ENCODE measurements at regions not wholly inside any gene's neighbourhood (a gene's known extent, or its start where the extent isn't known, plus 50 kb on each side); places are given as distances from the start of the nearest gene placed in this dataset.
"Not testable (repeated sequence)": the region's sequence is repeated elsewhere in the genome, so short reads cannot be mapped to it uniquely, and the experiment has no call there.

DNA sequence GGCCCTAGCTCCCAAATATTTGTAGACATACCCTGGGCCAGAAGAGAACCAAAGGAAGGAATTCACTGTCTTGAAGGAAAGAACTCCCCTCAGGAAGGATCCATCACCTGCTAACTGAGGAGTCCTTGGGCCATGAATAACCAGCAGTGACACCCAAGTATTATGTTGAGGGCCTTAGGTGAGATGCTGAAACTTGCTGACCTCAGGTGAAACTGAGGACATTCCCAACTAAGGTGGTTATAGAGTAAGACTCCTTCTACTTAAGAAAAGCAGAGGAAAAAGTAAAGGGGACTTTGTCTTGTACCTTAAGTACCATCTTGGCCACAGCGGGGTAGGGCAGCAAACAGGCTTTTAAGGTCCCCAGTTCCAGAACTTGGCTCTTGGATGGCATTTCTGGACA lies 491.7 kb downstream of the C6orf118 start:
- no peak for DNase-seq

DNA sequence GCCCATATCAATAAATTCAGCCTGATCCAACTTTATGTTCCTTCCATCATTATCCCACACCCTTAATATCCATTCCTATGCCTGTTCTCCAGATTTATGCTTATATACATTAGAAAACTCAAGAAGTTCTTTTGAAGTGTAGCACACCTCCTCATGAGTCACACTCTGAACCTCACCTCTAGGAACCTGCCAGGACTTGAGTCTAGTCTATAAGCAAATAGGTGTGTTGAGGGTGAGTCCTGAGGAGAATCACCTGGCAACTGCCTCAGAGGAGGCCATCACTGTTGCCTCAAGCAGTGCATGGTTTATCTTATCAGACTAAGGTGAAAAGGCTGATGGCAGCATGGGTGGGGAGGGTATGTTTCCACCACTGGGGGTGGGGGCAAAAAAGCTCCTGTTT lies 496.7 kb downstream of the C6orf118 start:
- DNase-seq = no peak

DNA sequence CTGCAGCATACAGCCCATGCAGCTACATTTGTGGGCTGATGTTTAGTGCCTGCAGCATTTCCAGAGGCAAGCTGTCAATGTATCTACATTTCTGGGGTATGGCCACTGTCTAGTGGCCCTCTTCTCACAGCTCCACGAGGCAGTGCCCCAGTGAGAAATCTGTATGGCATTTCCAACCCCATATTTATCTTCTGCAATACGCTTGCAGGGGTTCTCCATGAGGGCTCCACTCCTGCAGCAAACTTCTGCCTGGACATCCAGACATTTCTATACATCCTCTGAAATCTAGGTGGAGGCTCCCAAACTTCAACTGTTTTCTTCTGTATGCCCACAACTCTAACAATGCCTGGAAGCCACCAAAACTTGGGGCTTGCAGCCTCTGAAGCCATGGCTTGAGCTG lies 502.3 kb downstream of the C6orf118 start:
- DNase-seq = no peak

DNA sequence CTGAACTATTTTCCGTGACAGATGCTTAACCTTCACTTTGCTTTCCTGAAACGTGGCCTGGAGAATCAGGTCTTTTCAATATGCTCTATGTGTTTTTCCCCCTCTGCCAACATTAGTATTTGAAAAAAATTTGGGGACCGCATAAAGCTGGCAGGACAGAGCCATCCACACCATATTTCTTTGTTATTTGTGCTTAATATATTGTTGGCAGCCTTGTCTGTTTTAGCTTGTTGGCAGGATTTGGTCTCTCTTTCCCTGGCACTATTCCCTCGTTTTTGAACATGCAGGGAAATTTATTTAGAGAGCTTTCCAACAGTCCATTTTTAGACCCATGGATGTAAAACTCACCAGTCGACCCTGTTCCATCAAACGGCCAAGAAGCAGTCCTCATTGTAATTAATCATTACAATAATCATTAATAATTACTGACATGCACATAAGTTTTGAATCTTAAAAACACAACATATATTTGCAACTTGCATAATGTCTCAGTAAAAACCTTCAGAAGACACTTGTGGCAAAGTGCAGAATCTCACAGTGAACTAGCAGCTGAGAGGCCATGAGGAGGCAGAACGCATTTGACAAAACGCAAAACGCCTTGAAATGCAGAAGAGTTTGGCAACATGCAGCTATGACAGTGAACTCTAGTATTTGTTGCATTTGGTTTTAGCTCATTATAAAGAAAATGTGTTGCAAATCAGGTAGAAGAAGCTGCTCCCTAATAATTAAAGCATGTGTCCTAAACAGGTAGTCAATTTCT lies 514.2 kb downstream of the C6orf118 start:
- no peak for DNase-seq

DNA sequence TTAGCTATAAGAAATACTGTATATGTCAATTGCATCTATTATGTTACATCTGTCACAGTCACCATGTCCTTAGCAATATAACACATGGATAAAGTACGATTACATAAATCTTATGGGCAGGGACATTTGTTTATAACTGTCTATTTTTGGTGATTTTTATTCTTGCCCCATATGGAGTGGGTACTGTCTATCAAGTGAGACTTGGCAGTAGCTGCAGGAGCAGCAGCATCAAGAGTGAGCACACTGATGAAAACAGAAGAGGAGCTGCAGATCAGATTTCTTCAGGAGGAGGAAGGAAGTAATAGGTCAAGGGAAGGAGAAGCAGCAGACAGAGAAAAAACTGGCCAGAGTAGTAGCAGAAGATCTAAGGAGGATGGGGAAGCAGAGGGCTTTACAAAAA lies 516.7 kb downstream of the C6orf118 start:
- DNase-seq = no peak

DNA sequence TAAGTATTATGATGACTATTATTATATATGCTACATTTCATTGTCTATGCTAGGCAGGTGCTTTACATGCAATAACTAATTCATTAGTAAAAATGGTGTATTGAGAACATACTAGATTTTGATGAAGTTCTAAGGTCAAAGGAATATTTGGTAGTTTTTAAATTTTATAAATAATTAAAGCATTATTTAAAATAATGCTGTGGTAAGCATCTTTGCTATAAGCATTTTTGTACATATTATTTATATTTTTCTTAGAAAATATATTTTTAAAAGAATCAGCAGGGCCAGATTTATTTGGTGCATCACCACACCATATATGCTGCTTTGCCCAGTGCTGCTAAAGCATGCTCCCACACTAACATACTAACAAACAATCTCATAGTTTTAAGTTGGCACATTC lies 517.9 kb downstream of the C6orf118 start:
- no peak for DNase-seq

DNA sequence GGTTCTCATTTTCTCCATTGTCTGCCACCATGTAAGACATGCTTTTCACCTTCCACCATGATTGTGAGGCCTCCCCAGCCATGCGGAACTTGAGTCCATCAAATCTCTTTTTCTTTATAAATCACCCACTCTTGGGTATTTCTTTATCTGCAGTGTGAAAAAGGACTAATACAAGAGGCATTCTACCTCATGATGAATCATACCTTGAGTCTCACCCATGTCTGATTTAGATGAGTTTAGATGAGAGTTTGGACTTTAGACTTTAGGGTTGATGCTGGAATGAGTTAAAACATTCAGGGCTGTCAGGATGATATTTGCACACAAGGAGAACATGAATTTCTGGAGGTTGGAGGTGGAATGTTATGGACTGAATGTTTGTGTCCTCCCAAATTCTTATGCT lies 545.6 kb downstream of the C6orf118 start:
- no peak for DNase-seq

DNA sequence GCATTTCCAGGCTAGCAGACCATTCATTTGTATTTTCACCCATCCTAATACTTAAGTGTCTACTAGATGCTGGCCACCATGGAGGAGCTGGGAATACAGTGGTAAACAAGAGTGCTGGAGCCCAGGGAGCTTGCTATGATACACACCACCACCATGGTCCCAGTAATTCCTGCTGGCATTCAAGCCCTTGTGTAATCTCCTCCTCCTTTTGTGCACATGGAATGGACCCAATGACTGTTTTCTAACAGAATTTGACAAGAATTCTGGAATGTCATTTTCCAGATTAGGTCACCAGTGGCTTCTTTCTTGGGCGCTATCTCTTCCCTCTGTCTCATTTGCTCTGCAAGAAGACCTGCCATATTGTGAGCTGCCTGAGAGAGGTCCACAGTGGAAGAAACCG lies 552.0 kb downstream of the C6orf118 start:
- no peak for DNase-seq

DNA sequence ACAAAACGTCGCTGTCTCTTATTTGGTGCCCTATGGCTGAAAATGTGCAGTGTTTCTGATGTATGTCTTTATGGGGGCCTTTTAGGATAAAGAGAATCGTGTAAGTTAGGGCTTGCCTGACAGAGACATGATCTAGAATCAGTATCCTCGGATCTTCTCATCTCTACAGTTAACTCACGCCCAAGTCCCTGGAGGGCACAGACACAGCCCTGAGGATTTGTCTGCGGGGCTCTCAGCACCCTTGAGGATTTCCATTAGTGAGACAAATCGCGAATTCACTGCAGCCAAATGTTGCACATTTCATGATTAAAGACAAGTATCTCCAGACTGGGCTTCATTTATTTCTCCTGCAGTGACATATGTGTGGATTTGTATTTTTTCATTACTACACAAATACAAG lies 552.7 kb downstream of the C6orf118 start:
- no peak for DNase-seq

DNA sequence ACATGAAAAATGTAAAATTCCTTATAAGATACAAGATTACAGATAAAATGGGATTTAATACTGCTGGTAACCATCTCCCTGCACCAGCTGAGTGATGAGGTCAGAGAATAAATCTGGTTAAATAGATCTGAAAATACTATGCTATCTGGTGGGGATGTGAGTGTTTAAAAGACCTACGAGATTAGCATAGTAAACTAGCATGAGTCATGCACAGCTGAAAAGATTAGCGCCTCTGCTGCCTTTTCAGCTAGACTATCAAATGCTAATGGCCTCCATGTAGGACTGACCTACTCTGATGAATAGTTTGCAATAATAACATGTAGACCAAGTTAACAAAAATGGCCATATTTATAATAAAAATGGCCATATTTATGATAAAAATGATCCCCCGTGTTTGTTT lies 553.3 kb downstream of the C6orf118 start:
- no peak for DNase-seq

DNA sequence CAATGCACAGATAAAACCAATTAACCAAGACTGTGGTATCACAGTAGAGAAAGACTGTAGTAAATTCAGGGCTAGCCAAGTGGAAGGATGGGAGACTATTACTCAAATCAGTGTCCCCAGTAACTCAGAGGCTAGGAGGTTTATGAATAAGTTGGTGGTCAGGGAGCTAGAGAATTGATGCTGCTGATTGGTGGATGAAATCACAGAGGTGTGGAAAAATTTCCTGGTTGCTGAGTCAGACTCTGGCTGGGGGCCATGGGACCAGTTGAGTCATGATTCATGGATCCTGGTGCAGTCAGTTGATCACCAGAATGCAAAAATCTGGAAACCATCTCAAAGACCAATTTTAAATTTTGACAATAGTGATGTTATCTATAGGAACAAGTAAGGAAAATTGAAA lies 555.9 kb downstream of the C6orf118 start:
- no peak for DNase-seq

DNA sequence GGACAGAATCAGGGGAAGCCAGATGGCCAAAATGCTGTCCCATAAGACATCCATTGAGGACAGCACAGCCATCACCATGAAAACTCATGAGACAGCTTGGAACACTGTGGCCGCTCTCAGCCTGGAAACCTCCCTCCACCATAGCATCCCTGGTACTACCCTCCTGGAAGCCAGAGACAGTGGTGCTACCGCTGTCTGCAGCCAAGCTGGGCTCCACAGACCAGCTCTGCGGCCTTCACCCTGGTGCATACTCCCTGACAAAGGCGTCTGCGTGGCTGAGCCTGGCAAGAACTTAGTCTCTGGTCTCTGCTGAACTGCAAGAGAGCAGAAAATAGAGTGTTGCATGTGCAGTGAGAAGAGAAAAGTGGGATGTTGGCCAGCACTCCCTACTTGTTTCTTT lies 558.0 kb downstream of the C6orf118 start:
- DNase-seq = no peak

DNA sequence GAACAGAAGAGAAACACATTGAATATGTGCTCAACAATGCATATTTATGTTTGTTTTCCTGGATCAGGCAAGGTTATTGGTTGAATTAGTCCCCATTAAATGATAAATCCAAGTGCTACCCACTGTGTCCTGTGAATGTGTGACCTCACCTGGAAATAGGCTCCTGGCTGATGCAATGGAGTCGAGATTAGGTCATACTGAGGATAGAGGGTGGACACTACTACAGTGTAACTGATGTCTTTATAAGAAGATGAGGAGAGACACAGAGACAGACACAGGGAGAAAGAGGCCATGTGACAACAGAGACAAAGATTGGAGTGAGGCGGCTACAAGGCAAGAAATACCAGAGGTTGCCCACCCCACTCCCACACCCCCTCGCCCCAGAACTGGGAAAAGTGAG lies 559.3 kb downstream of the C6orf118 start:
- no peak for DNase-seq

DNA sequence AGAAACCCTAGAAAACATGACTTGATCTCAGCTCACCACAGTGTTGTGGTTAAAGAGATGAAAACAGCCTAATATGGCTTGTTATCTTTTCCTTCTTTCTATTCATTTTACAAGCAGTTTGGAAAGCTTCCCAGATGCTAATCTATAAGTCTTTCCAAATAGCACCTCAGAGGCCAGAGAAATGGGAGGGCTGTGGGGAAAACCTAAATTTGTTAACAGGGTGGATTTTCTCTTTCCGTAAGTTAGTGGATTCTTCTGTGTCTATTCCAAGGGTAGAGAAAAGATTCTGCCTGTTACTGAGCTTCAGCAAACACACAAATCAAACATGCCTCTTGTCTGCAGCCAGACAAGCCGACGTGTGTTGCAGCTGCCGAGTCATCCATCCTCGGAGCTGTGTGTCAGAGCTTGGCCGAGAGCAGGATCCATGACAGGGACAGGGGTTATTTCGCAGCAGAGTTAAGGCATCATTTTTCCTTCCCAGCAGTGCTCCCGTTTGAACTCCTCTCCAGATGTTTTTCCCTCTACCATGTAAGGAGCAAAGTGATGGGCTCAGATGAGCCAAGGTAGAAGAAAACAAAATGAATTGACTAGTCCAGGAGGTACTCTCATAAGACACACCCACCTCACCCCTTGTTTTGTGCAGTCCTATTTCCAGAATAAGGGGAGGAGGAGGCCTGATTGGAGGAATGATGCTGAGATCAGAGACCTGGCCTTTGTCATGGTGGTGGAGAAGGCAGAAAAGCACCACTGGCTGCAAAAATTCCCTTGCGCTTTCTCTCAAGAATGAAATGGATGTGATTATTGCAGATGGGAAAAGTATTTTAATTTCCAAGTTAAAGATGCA lies 560.0 kb downstream of the C6orf118 start:
- peak; percentile 43 for DNase-seq

DNA sequence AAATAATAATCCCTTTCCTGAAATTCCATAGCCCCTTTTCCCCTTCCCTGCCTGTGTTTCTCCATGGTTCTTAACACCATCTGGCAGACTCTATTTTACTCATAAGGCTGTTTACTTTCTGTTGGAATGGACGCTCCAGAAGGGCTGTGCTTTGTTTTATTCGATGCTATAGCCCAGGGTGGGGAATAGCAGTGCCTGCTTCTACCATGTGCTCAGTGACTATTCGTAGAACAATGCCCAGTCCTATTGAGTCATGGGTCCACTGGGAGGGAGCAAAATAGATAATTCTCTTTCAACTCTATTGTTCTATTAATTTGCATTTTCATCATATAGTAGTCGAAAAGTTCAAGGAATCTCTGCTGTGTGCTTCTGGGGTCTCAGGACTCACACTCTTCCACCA lies 565.1 kb downstream of the C6orf118 start:
- DNase-seq = no peak

DNA sequence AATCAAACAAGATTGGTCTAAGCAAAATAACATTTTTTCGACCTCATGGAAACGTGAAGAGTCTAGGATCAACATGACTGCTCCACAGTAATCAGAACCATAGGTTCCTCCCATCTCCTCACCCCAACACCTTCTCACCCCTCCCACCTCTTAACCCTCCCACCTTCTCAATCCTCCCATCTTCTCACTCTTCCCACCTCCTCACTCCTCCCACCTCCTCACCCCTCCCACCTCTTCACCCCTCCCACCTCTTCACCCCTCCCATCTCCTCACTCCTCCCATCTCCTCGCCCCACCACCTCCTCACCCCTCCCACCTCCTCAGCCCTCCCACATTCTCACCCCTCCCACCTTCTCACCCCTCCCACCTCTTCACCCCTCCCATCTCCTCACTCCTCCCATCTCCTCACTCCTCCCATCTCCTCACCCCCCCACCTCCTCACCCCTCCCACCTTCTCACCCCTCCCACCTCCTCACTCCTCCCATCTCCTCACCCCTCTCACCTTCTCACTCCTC lies 567.4 kb downstream of the C6orf118 start:
- no peak for DNase-seq

DNA sequence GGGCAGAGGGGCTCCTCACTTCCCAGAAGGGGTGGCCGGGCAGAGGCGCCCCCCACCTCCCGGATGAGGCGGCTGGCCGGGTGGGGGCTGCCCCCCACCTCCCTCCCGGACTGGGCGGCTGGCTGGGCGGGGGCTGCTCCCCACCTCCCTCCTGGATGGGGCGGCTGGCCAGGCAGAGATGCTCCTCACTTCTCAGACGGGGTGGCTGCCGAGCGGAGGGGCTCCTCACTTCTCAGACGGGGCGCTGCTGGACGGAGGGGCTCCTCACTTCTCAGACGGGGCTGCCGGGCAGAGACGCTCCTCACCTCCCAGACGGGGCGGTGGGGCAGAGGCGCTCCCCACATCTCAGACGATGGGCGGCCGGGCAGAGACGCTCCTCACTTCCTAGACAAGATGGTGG lies 573.3 kb downstream of the C6orf118 start:
- not testable (repeated sequence) for DNase-seq

DNA sequence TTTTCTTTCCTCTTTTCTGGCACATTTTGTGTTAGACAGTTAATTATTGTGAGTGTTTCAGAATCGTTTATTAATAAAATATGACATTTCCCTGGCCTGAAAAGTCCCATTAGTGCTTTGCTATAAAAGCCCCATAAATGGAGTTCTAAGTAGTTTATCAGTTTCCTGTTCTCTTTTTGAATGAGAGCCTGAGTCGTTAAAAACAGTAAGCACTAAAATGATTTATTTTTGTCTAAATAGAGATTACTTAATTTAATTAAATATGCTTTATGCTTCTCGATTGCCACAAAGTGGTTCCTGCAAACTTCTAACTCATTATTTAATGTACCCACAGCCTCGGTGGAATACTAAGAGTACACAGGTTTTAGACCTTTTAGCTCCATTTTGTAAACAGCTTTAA lies 577.9 kb downstream of the C6orf118 start:
- no peak for DNase-seq

DNA sequence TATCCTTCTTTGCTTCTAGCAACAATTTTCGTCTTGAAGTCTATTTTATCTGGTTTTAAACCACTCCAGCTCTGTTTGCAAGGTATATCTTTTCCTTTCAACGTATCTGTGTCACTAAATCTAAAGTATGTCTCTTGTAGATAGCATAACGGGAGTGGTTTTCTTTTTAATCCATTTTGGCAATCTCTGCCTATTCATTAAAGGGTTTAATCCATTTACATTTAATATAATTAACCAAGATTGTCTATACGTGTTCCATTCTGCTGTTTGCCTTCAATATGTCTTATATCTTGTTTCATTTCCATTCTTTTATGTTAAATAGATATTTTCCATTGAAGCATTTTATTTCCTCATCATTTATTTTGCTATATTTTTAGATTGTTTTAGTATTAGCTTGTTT lies 587.9 kb downstream of the C6orf118 start:
- DNase-seq = no peak

DNA sequence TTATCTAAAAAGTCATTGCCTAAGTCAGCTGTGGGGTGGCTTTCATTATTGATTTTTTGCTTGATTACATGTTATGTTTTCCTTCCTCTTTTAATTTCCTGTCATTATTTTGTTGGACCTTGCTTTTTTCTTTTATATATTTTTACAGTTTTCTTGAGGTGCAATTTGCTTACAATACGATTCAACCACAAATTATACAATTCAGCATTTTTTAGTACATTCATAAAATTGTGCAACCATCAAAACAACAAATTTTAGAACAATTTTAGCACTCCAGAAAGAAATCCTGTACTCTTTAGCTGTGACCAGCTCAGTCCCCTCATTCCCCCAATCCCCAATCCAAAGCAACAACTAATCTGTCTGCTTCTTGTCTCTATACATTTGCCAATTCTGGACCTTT lies 608.9 kb downstream of the C6orf118 start:
- DNase-seq = no peak

DNA sequence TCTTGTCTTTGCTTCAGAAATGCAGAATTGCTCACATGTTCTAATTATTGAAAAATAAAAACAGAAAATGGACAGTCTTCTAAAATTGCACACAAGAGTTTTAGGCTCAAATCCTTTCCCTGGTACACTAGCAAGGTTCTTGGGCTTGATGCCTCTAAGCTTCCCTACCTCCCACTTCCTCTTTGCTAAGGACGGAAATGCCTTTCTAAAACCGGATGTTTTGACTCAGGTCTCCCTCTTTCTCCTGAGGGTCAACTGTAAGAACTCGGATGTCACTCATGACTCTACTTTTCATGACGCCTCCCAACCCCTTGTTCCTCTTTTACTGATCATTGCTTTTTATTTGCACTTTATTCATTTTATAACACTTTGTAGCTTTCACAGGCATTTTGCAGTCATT lies 613.5 kb downstream of the C6orf118 start:
- DNase-seq = no peak

DNA sequence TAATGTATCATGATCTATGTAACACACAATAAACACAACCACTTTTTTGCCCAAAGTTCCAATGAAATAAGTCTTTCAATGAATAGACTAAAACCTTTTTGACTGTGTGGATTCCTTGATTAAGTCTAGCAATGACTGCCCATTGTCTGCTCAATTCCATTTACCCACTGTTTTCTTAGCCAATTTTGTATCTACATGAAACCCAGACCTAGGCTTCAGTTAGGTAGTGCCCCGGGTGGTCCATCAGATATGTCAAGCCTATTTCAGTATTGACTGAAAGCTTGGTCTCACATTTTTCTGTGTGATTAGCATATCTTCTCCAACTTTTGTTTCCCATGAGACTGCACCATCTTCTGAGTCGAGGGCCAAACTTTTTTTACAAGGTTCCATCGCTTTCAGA lies 615.0 kb downstream of the C6orf118 start:
- no peak for DNase-seq

DNA sequence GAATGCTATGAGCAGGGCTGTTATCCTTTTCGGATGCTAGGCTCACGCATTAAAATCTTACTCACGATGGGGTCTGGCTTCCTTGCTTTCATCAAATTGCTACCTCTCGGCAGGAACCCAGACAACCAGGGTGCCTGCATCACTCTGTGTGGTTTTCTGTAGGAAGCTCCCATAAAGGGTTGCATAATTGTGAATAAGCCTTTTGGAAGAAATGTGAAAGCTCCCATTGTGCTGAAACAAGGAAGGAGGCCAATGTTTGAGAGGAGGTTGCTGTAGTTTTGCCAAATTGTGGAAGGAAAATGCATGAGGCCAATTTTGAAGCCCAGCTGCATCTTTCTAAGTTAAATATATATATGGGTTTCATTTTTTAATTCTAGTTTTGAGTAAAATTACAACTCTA lies 615.5 kb downstream of the C6orf118 start:
- no peak for DNase-seq

DNA sequence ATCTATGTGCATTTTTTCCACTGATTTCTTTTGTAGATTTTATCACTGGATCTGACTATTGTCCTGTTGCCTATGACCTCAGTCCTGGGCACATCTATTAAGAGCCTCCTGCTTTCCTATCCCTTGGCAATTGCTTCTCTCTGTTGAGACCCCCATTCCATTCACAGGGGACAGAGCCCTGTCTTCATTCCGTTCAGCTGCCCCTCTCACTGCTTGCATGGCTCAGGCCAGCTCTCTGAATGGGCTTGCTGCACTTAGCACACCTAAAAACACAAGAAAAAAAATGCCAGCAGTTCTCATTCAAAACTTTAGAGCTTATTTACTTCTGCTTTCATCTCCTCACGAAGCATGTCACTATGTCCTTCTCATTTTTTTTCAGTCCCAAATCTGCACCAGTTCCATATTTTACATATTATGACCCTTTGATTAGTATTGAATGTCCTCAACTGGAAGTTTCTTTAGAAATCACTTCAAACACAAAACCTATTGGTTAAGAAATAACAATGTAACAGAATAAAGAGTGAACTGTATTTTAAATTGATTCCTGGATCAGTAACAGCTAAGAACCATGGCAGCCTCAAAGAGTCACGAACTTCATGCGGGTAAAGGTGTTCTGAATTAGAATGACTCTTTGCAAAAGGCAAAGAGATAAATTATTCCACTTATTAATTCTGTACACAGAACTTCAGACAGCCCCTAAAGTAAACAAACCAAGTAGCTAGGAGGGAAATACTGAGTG lies 616.5 kb downstream of the C6orf118 start:
- no peak for DNase-seq
